ENCODE measurements at regions not wholly inside any gene's neighbourhood (a gene's known extent, or its start where the extent isn't known, plus 50 kb on each side); places are given as distances from the start of the nearest gene placed in this dataset.

DNA sequence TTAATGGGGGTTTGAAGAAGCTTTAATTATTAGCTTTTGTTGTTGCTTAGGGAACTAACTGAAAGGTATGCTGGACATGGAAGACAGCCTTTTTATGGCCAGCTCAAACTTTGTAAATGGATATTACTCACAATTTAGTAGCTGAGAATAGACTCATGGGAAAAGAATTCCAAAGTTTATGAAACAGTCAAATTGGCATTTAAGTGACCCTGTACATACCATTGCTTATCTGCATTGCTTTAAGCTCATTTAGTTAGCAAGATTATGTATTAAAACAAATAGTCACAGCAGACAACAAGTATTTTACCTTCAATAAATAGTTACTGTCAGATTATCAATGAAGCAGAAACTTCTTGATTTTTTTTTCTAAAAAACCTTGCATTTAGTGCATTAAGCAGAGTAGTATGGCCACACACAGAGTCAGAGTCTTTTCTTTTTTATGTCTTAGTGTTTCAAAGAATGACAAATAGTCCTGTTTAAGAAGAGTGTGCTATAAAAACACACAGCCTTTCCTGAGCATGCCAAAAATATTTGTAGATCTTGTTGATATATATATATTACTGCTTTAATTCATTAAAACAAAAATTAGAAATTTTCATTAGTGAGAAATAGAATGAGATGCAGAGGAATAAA is 102.2 kb downstream of the TTC6 start:
- TF ChIP-seq, protein P1, sequence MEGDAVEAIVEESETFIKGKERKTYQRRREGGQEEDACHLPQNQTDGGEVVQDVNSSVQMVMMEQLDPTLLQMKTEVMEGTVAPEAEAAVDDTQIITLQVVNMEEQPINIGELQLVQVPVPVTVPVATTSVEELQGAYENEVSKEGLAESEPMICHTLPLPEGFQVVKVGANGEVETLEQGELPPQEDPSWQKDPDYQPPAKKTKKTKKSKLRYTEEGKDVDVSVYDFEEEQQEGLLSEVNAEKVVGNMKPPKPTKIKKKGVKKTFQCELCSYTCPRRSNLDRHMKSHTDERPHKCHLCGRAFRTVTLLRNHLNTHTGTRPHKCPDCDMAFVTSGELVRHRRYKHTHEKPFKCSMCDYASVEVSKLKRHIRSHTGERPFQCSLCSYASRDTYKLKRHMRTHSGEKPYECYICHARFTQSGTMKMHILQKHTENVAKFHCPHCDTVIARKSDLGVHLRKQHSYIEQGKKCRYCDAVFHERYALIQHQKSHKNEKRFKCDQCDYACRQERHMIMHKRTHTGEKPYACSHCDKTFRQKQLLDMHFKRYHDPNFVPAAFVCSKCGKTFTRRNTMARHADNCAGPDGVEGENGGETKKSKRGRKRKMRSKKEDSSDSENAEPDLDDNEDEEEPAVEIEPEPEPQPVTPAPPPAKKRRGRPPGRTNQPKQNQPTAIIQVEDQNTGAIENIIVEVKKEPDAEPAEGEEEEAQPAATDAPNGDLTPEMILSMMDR (IDR thresholded peaks at IDR 0.05; ENCODE audit: insufficient read depth, low read length, poor library complexity, severe bottlenecking), result no peak
- TF ChIP-seq EZH2phosphoT487 (conservative IDR thresholded peaks at IDR 0.05; ENCODE audit: low read length), result no peak
